Stomach (tissue), 8 donors: ENCODE measurements at regions not wholly inside any gene's neighbourhood (a gene's known extent, or its start where the extent isn't known, plus 50 kb on each side); places are given as distances from the start of the nearest gene placed in this dataset.
"Not testable (repeated sequence)": the region's sequence is repeated elsewhere in the genome, so short reads cannot be mapped to it uniquely, and the experiment has no call there.

Experiments used
- DNase-seq, 2 donors: peaks; one replicate each; pipeline versions ENCODE4 v3.0.0 to v3.0.0-alpha.2; 2013 to 2019
- H3K27ac ChIP-seq, 5 donors: fragments of 200-600 bp in 4 of 5; sonication (generic) in 4 of 5; one replicate each; pipeline ENCODE4 v1.5.1; 2013 to 2019; ENCODE audit warnings: mild to moderate bottlenecking in 1 of 5, moderate library complexity in 1 of 5
- H3K27me3 ChIP-seq, 3 donors: fragments of 200-600 bp; sonication (generic); one replicate each; pipeline ENCODE4 v1.5.1; 2017 to 2019; ENCODE audit warnings: mixed run types in 1 of 3
- H3K36me3 ChIP-seq, 4 donors: fragments of 200-600 bp; sonication (generic); 1 replicate in 3 of 4; 2 replicates in 1 of 4; pipeline ENCODE4 v1.5.1; 2016 to 2019
- H3K4me1 ChIP-seq, 4 donors: fragments of 200-600 bp; sonication (generic); one replicate each; pipeline ENCODE4 v1.5.1; 2016 to 2019
- H3K4me3 ChIP-seq, 4 donors: fragments of 200-600 bp; sonication (generic) in 3 of 4; one replicate each; pipeline ENCODE4 v1.5.1; 2016 to 2019; ENCODE audit warnings: mild to moderate bottlenecking in 1 of 4
- H3K9me3 ChIP-seq, 4 donors: fragments of 200-600 bp; sonication (generic); one replicate each; pipeline ENCODE4 v1.5.1; 2016 to 2019
- EP300 ChIP-seq: sonication (generic); formaldehyde crosslinking; IDR thresholded peaks from one replicate; pipeline ENCODE4 v1.6.1; 2017; ENCODE audit warnings: antibody characterized with exemption
- POLR2A ChIP-seq, 4 donors: fragments of 450-650 bp; IDR thresholded peaks; one replicate each; pipeline ENCODE4 v1.6.1; 2016; ENCODE audit warnings: antibody characterized with exemption in 4 of 4, control low read depth in 2 of 4, mild to moderate bottlenecking in 1 of 4, moderate library complexity in 1 of 4
- POLR2AphosphoS5 ChIP-seq, 3 donors: sonication (generic); formaldehyde crosslinking; IDR thresholded peaks; one replicate each; pipeline ENCODE4 v1.6.1; 2016; ENCODE audit warnings: antibody characterized with exemption in 3 of 3
- WGBS, 5 donors: extraction: QIAGEN DNeasy Blood & Tissue Kit in 3 of 5; methylation state at CpG; one replicate each; pipeline versions ENCODE4 v1.1.5 to v1.1.7; 2013 to 2018; 5-methylcytosine and 5-hydroxymethylcytosine counted together
- intact Hi-C: fragments of 100-400 bp; cut with DNase I; formaldehyde crosslinking; loops from one replicate; pipeline ENCODE4 v1.15.1; 2023; ENCODE audit warnings: low total_unique reads
- TF ChIP-seq, protein P1 (sequence below), 7 experiments: fragments of 450-650 bp in 4 of 7; fragments of 200-600 bp in 3 of 7; sonication (generic) in 3 of 7; IDR thresholded peaks; one replicate each; pipeline ENCODE4 v1.5.1; 2016 to 2019; ENCODE audit warnings: antibody characterized with exemption in 7 of 7, control low read depth in 2 of 7, mild to moderate bottlenecking in 1 of 7
- donor health status: healthy with polysubstance abuse.
- donor health status: Bipolar disorder and iron deficiency.
- donor health status: healthy.

DNA sequence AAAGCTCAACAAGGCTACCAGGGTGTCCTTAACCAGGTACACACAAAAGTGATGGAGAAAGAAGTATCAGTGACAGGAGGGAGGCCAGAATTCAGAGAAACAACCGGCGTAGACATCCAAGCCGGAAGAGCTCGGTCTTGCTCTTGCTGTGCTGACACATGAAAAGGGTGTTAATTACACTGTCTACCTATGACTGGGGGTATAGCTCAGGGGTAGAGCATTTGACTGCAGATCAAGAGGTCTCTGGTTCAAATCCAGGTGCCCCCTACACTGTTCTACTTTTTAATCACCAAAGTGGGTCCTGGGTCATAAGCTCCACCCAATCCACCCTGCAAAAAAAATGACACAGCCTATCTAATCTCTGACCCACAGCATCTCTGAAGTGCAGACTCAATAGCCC lies 86.9 kb upstream of the ZNF746 start:
- Histone ChIP-seq H3K9me3 (peaks cover 3 to 26% (median 14%) of the 10 kb centered on the region in 4 donors), H3K4me1 (no peaks in the 10 kb centered on the region), H3K36me3 (peaks cover 41 to 98% (median 89%) of the 10 kb centered on the region in 4 donors), H3K4me3 (no peak overlapping the region), H3K27me3 (no peaks in the 10 kb centered on the region), H3K27ac (no peak overlapping the region)
- 95 to 100% (median 99%) methylated on average over 4 of the region's 4 CpGs for WGBS, 5 donors
- DNase-seq, result no peak
- intact Hi-C loops, result no loop called here
- TF ChIP-seq, protein P1, sequence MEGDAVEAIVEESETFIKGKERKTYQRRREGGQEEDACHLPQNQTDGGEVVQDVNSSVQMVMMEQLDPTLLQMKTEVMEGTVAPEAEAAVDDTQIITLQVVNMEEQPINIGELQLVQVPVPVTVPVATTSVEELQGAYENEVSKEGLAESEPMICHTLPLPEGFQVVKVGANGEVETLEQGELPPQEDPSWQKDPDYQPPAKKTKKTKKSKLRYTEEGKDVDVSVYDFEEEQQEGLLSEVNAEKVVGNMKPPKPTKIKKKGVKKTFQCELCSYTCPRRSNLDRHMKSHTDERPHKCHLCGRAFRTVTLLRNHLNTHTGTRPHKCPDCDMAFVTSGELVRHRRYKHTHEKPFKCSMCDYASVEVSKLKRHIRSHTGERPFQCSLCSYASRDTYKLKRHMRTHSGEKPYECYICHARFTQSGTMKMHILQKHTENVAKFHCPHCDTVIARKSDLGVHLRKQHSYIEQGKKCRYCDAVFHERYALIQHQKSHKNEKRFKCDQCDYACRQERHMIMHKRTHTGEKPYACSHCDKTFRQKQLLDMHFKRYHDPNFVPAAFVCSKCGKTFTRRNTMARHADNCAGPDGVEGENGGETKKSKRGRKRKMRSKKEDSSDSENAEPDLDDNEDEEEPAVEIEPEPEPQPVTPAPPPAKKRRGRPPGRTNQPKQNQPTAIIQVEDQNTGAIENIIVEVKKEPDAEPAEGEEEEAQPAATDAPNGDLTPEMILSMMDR (IDR thresholded peaks at IDR 0.05), result no peak
- no peak for TF ChIP-seq POLR2AphosphoS5 (IDR thresholded peaks at IDR 0.05)
- TF ChIP-seq EP300, result no peak
- TF ChIP-seq POLR2A (IDR thresholded peaks at IDR 0.05), result no peak

DNA sequence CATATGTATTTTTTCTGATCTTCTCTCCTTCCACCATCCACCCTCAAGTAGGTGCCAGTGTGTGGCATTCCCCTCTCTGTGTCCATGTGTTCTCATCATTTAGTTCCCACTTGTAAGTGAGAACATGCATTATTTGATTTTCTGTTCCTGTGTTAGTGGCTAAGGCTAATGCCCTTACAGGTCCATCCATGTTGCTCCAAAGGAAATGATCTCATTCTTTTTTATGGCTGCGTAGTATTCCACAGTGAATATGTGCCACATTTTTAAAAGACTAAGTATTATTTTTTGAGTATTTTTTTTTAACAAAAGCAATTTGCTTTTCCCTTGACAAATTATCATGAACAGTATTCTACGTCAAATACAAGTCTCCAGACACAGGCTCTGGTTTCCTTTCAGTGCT lies 86.4 kb upstream of the ZNF746 start:
- intact Hi-C loops, result no loop called here
- Histone ChIP-seq H3K27ac (no peak overlapping the region), H3K4me3 (no peak overlapping the region), H3K27me3 (no peaks in the 10 kb centered on the region), H3K4me1 (no peaks in the 10 kb centered on the region), H3K36me3 (peaks cover 35 to 98% (median 89%) of the 10 kb centered on the region in 4 donors), H3K9me3 (peaks cover 5 to 31% (median 17%) of the 10 kb centered on the region in 4 donors)
- TF ChIP-seq, protein P1 (IDR thresholded peaks at IDR 0.05), result no peak
- TF ChIP-seq POLR2AphosphoS5 (IDR thresholded peaks at IDR 0.05) (no peak), EP300 (no peak), POLR2A (IDR thresholded peaks at IDR 0.05) (no peak)
- 97 to 100% (median 98%) methylated on average over 2 of the region's 2 CpGs for WGBS, 5 donors
- no peak for DNase-seq

DNA sequence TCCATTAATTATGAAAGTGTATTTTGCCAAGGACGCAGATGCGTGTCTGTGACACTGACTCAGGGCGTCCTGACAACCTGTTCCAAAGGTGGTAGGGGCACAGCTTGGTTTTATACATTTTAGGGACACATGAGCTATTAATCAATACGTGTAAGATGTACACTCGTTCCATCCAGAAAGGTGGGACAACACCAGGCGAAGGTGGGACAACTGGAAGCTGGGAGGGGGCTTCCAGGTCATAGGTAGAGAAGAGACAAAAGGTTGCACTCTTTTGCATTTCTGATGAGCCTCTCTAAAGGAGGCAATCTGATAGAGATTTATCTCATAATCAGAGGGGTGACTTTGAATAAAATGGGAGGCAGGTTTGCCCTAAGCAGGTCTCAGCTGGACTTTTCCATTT lies 82.7 kb upstream of the ZNF746 start:
- DNase-seq, result no peak
- Histone ChIP-seq H3K27ac (no peak overlapping the region), H3K4me1 (no peaks in the 10 kb centered on the region), H3K9me3 (peaks cover 5 to 56% (median 22%) of the 10 kb centered on the region in 4 donors), H3K4me3 (no peak overlapping the region), H3K36me3 (peaks cover 12 to 66% (median 55%) of the 10 kb centered on the region in 4 donors), H3K27me3 (no peaks in the 10 kb centered on the region)
- intact Hi-C loops, result no loop called here
- no peak for TF ChIP-seq POLR2AphosphoS5 (IDR thresholded peaks at IDR 0.05)
- 85 to 99% (median 98%) methylated on average over 6 of the region's 6 CpGs for WGBS, 5 donors

DNA sequence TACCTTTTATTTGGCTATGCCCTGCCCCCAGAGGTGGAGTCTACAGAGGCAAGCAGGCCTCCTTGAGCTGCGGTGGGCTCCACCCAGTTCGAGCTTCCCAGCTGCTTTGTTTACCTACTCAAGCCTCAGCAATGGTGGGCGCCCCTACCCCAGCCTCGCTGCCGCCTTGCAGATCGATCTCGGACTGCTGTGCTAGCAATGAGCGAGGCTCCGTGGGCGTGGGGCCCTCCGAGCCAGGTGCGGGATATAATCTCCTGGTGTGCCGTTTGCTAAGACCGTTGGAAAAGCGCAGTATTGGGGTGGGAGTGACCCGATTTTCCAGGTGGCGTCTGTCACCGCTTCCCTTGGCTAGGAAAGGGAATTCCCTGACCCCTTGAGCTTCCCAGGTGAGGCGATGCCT lies 81.8 kb upstream of the ZNF746 start:
- intact Hi-C loops, H3K27me3 ChIP-seq, H3K4me3 ChIP-seq, DNase-seq, H3K27ac ChIP-seq, H3K4me1 ChIP-seq: not testable (repeated sequence)
- Histone ChIP-seq H3K9me3 (peaks cover 7 to 61% (median 24%) of the 10 kb centered on the region in 4 donors), H3K36me3 (peaks cover 11 to 56% (median 46%) of the 10 kb centered on the region in 4 donors)
- 97 to 99% (median 98%) methylated on average over 18 to 19 of the region's 19 CpGs for WGBS, 5 donors

DNA sequence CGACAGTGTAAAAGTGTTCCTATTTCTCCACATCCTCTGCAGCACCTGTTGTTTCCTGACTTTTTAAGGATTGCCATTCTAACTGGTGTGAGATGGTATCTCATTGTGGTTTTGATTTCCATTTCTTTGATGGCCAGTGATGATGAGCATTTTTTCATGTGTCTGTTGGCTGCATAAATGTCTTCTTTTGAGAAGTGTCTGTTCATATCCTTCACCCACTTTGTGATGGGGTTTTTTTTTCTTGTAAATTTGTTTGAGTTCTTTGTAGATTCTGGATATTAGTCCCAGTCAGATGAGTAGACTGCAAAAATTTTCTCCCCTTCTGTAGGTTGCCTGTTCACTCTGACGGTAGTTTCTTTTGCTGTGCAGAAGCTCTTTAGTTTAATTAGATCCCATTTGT lies 76.8 kb upstream of the ZNF746 start:
- H3K27ac ChIP-seq, H3K27me3 ChIP-seq, H3K4me1 ChIP-seq, DNase-seq, intact Hi-C loops, H3K4me3 ChIP-seq: not testable (repeated sequence)
- Histone ChIP-seq H3K36me3 (peaks cover 0 to 27% (median 13%) of the 10 kb centered on the region in 4 donors), H3K9me3 (peaks cover under 1 to 72% (median 29%) of the 10 kb centered on the region in 4 donors)
- 65 to 94% (median 92%) methylated on average over 2 of the region's 2 CpGs for WGBS, 5 donors

DNA sequence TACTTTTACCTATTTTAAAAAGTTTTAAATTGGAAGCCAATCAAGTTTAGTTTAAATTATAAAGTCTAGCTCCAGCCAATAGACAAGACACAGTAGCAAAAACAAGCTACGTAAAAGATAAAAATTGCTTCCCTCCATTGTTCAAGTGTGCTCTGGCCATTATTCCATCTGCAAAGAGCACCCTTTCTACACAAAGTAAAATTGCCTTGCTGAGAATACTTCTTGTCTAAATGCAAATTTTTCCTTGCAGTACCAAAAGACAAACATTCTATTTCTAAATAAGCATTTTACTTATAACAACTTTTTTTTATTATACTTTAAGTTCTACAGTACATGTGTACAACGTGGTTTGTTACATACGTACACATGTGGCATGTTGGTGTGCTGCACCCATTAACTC lies 75.9 kb upstream of the ZNF746 start:
- intact Hi-C loops, result no loop called here
- no peak for TF ChIP-seq POLR2A (IDR thresholded peaks at IDR 0.05)
- TF ChIP-seq, protein P1 (IDR thresholded peaks at IDR 0.05), result no peak
- TF ChIP-seq EP300, result no peak
- no peak for TF ChIP-seq POLR2AphosphoS5 (IDR thresholded peaks at IDR 0.05)
- H3K9me3 ChIP-seq, result peaks cover 0 to 69% (median 30%) of the 10 kb centered on the region in 4 donors
- peaks cover 0 to 22% (median 11%) of the 10 kb centered on the region in 4 donors for H3K36me3 ChIP-seq
- peaks cover 0 to under 1% (median 0%) of the 10 kb centered on the region in 4 donors for H3K4me1 ChIP-seq
- H3K27me3 ChIP-seq, result no peaks in the 10 kb centered on the region
- WGBS, 5 donors, result 78 to 99% (median 97%) methylated on average over 3 of the region's 3 CpGs
- H3K27ac ChIP-seq, result no peak overlapping the region
- no peak for DNase-seq
- H3K4me3 ChIP-seq, result no peak overlapping the region

DNA sequence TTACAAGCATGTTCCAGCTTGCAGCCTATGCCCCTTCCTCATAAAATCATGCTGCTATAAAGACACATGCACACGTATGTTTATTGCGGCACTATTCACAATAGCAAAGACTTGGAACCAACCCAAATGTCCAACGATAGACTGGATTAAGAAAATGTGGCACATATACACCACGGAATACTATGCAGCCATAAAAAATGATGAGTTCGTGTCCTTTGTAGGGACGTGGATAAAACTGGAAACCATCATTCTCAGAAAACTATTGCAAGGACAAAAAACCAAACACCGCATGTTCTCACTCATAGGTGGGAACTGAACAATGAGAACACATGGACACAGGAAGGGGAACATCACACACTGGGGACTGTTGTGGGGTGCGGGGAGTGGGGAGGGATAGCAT lies 75.3 kb upstream of the ZNF746 start:
- H3K27ac ChIP-seq, result not testable (repeated sequence)
- WGBS, 5 donors, result 92 to 97% (median 95%) methylated on average over 8 of the region's 8 CpGs

More for the DNA sequence above, 75.3 kb upstream of the ZNF746 start:
- Histone ChIP-seq H3K9me3 (peaks cover 0 to 63% (median 27%) of the 10 kb centered on the region in 4 donors), H3K36me3 (peaks cover 0 to 22% (median 17%) of the 10 kb centered on the region in 4 donors)
- intact Hi-C loops, DNase-seq, H3K4me1 ChIP-seq, H3K4me3 ChIP-seq, H3K27me3 ChIP-seq: not testable (repeated sequence)
